Ishikawa (cell line): ENCODE measurements at regions not wholly inside any gene's neighbourhood (a gene's known extent, or its start where the extent isn't known, plus 50 kb on each side); places are given as distances from the start of the nearest gene placed in this dataset.

ENCODE experiments used
- CEBPB ChIP-seq: IDR thresholded peaks from 2 replicates; pipeline ENCODE4 v1.6.1; 2012
- CREB1 ChIP-seq: IDR thresholded peaks from 2 replicates; pipeline ENCODE4 v1.6.1; 2012; ENCODE audit warnings: low read depth
- EGR1 ChIP-seq: IDR thresholded peaks from 2 replicates; pipeline ENCODE4 v1.6.1; 2012
- EP300 ChIP-seq: IDR thresholded peaks from 2 replicates; pipeline ENCODE4 v1.6.1; 2012; ENCODE audit warnings: borderline replicate concordance
- FOXM1 ChIP-seq: IDR thresholded peaks from 2 replicates; pipeline ENCODE4 v1.6.1; 2012; ENCODE audit warnings: low read depth, borderline replicate concordance
- NFIC ChIP-seq: IDR thresholded peaks from 2 replicates; pipeline ENCODE4 v1.6.1; 2012
- RAD21 ChIP-seq: IDR thresholded peaks from 2 replicates; pipeline ENCODE4 v1.6.1; 2012; ENCODE audit warnings: low read depth
- TAF1 ChIP-seq: IDR thresholded peaks from 2 replicates; pipeline ENCODE4 v1.6.1; 2012; ENCODE audit warnings: low read depth, mild to moderate bottlenecking
- TCF12 ChIP-seq: IDR thresholded peaks from 2 replicates; pipeline ENCODE4 v1.6.1; 2012; ENCODE audit warnings: low read depth
- TEAD4 ChIP-seq: IDR thresholded peaks from 2 replicates; pipeline ENCODE4 v1.6.1; 2012
- YY1 ChIP-seq: IDR thresholded peaks from 2 replicates; pipeline ENCODE4 v1.6.1; 2012; ENCODE audit warnings: low read depth
- ZBTB7A ChIP-seq: IDR thresholded peaks from 2 replicates; pipeline ENCODE4 v1.6.1; 2012; ENCODE audit warnings: low read depth
- TF ChIP-seq, protein P1 (sequence below): IDR thresholded peaks from 2 replicates; pipeline ENCODE4 v1.6.1; 2012
- TF ChIP-seq, protein P2 (sequence below): IDR thresholded peaks from 2 replicates; pipeline ENCODE4 v1.6.1; 2012; ENCODE audit warnings: low read depth, mild to moderate bottlenecking
- TF ChIP-seq, protein P3 (sequence below): IDR thresholded peaks from 2 replicates; pipeline ENCODE4 v1.6.1; 2012

DNA sequence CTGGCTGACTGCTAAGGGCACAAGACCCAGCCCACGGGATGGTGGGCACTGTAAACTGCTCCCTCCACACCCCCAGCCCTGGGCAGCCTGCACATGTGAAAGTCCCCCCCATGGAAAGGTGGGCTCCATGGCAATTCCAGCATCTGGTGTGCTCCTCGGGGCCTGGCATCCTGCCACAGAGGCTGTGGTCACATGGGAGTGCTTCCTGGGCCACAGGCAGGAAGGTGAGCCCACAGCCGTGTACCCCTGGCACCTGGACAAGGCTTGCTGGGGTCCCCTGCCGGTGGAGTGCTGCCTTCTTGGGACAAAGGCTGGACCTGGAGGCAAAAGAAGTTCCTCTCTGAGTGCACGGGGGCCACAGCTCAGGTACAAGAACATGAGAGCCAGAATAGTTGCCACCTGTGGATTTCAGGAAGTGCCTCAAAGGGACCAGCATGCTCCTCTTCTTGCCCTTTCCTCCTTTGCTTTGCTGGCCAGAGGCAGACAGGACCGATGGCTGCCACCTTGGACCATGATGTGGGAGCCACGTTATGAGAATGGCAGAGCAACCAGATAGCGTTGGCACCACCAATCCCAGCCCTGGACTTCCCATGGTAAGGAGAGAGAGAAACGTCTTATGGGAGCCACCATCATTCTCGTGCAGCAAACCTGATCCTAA, 120.2 kb upstream of the MLN start:
- TF ChIP-seq CEBPB (no peak), FOXM1 (no peak), EP300 (no peak)
- TF ChIP-seq, protein P1, sequence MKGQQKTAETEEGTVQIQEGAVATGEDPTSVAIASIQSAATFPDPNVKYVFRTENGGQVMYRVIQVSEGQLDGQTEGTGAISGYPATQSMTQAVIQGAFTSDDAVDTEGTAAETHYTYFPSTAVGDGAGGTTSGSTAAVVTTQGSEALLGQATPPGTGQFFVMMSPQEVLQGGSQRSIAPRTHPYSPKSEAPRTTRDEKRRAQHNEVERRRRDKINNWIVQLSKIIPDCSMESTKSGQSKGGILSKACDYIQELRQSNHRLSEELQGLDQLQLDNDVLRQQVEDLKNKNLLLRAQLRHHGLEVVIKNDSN, result 0 out of 2 replicates have a peak, but pooled peaks have one; percentile 21

DNA sequence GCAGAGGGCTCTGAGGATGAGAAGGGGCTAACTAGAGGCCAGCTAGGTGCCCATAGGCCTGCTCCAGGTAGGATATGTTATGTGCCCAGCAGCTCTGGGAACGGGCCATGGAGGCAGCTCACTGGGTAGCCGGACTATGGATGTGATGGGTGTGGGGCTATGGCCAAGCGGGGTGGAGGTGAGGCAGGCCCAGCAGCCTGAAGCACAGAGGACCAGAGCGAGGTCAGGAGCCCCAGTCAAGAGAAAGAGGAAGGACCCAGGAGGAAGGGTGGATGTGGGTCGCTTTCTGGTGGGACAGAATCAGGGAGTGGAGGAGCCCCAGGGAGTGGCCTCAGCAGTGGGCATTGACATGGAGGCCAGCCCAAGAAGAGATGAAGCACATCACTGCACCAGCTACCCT, 117.9 kb upstream of the MLN start:
- no peak for TF ChIP-seq CEBPB
- TF ChIP-seq, protein P1, result no peak
- TF ChIP-seq ZBTB7A, result no peak
- no peak for TF ChIP-seq EGR1
- TF ChIP-seq RAD21, result no peak
- TF ChIP-seq, protein P2, sequence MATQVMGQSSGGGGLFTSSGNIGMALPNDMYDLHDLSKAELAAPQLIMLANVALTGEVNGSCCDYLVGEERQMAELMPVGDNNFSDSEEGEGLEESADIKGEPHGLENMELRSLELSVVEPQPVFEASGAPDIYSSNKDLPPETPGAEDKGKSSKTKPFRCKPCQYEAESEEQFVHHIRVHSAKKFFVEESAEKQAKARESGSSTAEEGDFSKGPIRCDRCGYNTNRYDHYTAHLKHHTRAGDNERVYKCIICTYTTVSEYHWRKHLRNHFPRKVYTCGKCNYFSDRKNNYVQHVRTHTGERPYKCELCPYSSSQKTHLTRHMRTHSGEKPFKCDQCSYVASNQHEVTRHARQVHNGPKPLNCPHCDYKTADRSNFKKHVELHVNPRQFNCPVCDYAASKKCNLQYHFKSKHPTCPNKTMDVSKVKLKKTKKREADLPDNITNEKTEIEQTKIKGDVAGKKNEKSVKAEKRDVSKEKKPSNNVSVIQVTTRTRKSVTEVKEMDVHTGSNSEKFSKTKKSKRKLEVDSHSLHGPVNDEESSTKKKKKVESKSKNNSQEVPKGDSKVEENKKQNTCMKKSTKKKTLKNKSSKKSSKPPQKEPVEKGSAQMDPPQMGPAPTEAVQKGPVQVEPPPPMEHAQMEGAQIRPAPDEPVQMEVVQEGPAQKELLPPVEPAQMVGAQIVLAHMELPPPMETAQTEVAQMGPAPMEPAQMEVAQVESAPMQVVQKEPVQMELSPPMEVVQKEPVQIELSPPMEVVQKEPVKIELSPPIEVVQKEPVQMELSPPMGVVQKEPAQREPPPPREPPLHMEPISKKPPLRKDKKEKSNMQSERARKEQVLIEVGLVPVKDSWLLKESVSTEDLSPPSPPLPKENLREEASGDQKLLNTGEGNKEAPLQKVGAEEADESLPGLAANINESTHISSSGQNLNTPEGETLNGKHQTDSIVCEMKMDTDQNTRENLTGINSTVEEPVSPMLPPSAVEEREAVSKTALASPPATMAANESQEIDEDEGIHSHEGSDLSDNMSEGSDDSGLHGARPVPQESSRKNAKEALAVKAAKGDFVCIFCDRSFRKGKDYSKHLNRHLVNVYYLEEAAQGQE, result no peak
- no peak for TF ChIP-seq EP300
- no peak for TF ChIP-seq TEAD4
- TF ChIP-seq TAF1, result no peak
- no peak for TF ChIP-seq TCF12
- TF ChIP-seq CREB1, result no peak
- TF ChIP-seq, protein P3, sequence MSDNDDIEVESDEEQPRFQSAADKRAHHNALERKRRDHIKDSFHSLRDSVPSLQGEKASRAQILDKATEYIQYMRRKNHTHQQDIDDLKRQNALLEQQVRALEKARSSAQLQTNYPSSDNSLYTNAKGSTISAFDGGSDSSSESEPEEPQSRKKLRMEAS, result no peak
- TF ChIP-seq NFIC, result no peak
- no peak for TF ChIP-seq YY1
- no peak for TF ChIP-seq FOXM1

DNA sequence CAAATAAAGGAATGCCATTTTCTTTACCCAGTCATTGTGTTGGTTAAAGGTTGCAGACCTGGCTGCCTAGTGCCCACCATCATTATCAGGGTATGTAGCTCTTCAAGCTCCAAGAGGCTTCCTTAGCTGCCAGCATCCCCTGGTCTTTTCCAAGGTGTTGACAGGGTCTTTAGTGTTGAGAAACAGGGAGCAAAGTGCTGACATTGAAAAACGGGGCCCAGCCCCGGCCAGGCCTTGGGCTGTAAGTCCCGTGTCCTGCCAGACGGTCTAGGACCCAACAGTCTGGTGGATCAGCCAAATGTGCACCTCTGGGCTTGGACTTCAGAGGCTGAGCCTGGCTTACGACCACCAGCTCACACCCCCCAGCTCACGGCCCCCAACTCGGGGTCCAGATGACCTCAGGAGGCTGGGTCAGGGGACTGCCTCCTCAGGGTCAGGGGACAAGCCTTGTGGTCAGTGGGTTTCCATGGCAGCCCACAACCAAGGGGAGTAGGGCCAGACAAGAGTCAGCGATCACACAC, 114.4 kb upstream of the MLN start:
- TF ChIP-seq CEBPB (no peak), FOXM1 (no peak), TAF1 (no peak), RAD21 (no peak), NFIC (no peak), EP300 (no peak), TCF12 (no peak), EGR1 (no peak), CREB1 (no peak), TEAD4 (no peak), ZBTB7A (no peak), YY1 (no peak)
- TF ChIP-seq, protein P2, result no peak
- TF ChIP-seq, protein P1, result no peak
- TF ChIP-seq, protein P3, result no peak

DNA sequence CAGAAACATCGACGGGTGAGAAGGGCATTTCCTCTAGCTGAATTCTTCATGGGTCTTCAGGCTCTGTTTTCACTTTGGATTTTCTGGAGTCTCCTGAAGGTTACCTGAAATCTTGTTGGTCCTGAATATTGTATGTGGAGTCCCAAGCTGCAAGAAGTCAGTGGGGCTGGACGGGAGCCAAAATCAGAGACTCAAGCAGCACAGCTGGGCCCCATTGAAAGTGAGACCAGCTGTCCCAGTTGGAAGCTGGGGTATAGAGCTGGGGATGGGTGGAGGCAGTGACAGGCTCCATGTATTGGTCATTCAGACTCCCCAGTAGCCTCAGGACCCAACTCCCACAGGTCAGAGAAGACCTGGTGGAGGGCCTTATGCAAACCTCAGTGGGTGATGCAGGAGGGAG, 111.3 kb upstream of the MLN start:
- TF ChIP-seq TCF12 (no peak), TEAD4 (no peak), ZBTB7A (no peak), RAD21 (no peak), NFIC (peak; percentile 33; the same call in 1 of the 2 replicates)
- TF ChIP-seq, protein P1, result no peak
- TF ChIP-seq, protein P2, result no peak
